Keratinocyte (primary cell): ENCODE measurements at regions not wholly inside any gene's neighbourhood (a gene's known extent, or its start where the extent isn't known, plus 50 kb on each side); places are given as distances from the start of the nearest gene placed in this dataset.

Experiments used
- CTCF ChIP-seq, 3 experiments: IDR thresholded peaks in 1 of 3; conservative IDR thresholded peaks in 1 of 3; optimal IDR thresholded peaks in 1 of 3; 2 replicates in 2 of 3; 3 replicates in 1 of 3; pipeline versions ENCODE3 to v1.5.1; 2011; ENCODE audit warnings: low read length in 3 of 3, mild to moderate bottlenecking in 3 of 3, moderate library complexity in 2 of 3, control low read depth in 1 of 3, inconsistent platforms in 1 of 3; ENCODE audit not compliant: insufficient read depth in 2 of 3; ENCODE audit errors: extremely low read depth in 1 of 3
- EZH2 ChIP-seq: IDR thresholded peaks from one replicate; pipeline ENCODE4 v1.6.1; 2012; ENCODE audit warnings: inconsistent platforms, mild to moderate bottlenecking, low read length, moderate library complexity

GRCh38 chr5:30453168-30453567 is 740.3 kb upstream of the CDH6 start:
- TF ChIP-seq CTCF (optimal IDR thresholded peaks at IDR 0.05 in 1 of 3, IDR thresholded peaks at IDR 0.05 in 1 of 3, conservative IDR thresholded peaks at IDR 0.05 in 1 of 3; ENCODE audit: extremely low read depth in 1 of 3, insufficient read depth in 2 of 3, low read length in 3 of 3) (no peak), EZH2 (no peak)
